ENCODE measurements at regions not wholly inside any gene's neighbourhood (a gene's known extent, or its start where the extent isn't known, plus 50 kb on each side); places are given as distances from the start of the nearest gene placed in this dataset.

- POLR2A ChIA-PET = interaction anchor here (0.6 kb wide), 1 partner anchor 137 kb away, joined by 3 read pairs; no protein-coding TSS in a partner anchor
- DNase-seq (ENCODE audit: unreplicated experiment) = no peak
- no peaks in the 10 kb centered on the region for H3K36me3 Mint-ChIP-seq (ENCODE audit: insufficient read depth, unreplicated experiment)
- no peaks in the 10 kb centered on the region for H3K27me3 Mint-ChIP-seq (ENCODE audit: insufficient read depth, unreplicated experiment)
- TF ChIP-seq, protein P1, sequence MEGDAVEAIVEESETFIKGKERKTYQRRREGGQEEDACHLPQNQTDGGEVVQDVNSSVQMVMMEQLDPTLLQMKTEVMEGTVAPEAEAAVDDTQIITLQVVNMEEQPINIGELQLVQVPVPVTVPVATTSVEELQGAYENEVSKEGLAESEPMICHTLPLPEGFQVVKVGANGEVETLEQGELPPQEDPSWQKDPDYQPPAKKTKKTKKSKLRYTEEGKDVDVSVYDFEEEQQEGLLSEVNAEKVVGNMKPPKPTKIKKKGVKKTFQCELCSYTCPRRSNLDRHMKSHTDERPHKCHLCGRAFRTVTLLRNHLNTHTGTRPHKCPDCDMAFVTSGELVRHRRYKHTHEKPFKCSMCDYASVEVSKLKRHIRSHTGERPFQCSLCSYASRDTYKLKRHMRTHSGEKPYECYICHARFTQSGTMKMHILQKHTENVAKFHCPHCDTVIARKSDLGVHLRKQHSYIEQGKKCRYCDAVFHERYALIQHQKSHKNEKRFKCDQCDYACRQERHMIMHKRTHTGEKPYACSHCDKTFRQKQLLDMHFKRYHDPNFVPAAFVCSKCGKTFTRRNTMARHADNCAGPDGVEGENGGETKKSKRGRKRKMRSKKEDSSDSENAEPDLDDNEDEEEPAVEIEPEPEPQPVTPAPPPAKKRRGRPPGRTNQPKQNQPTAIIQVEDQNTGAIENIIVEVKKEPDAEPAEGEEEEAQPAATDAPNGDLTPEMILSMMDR (IDR thresholded peaks at IDR 0.05; ENCODE audit: unreplicated experiment) = no peak
- H3K9me3 Mint-ChIP-seq (ENCODE audit: unreplicated experiment) = peaks cover 9% of the 10 kb centered on the region
- CTCF ChIA-PET = no interaction called here
- H3K27ac Mint-ChIP-seq (ENCODE audit: low read depth, unreplicated experiment) = no peak overlapping the region
- H3K4me3 Mint-ChIP-seq (ENCODE audit: unreplicated experiment) = no peak overlapping the region
- peaks cover 12% of the 10 kb centered on the region for H3K4me1 Mint-ChIP-seq (ENCODE audit: insufficient read depth, unreplicated experiment)
- intact Hi-C loops (cut with micrococcal nuclease) = no loop called here
- BruUV-seq (replicated peaks) = no TSS peak
Measured at GRCh38 chr7:117941138-117941810, 68.0 kb upstream of the CTTNBP2 start.

- Mint-ChIP-seq H3K4me3 (ENCODE audit: unreplicated experiment) (no peak overlapping the region), H3K9me3 (ENCODE audit: unreplicated experiment) (peaks cover 9% of the 10 kb centered on the region), H3K27me3 (ENCODE audit: insufficient read depth, unreplicated experiment) (no peaks in the 10 kb centered on the region), H3K4me1 (ENCODE audit: insufficient read depth, unreplicated experiment) (peaks cover 19% of the 10 kb centered on the region), H3K36me3 (ENCODE audit: insufficient read depth, unreplicated experiment) (no peaks in the 10 kb centered on the region), H3K27ac (ENCODE audit: low read depth, unreplicated experiment) (no peak overlapping the region)
- POLR2A ChIA-PET = no interaction called here
- BruUV-seq (replicated peaks) = no TSS peak
- CTCF ChIA-PET = interaction anchor here (0.7 kb wide), 1 partner anchor 51 kb away, joined by 3 read pairs; no protein-coding TSS in a partner anchor
- DNase-seq (ENCODE audit: unreplicated experiment) = no peak
- intact Hi-C loops (cut with micrococcal nuclease) = no loop called here
- TF ChIP-seq, protein P1 (IDR thresholded peaks at IDR 0.05; ENCODE audit: unreplicated experiment) = no peak
Measured at GRCh38 chr7:117942780-117943179, 69.5 kb upstream of the CTTNBP2 start.

DNA sequence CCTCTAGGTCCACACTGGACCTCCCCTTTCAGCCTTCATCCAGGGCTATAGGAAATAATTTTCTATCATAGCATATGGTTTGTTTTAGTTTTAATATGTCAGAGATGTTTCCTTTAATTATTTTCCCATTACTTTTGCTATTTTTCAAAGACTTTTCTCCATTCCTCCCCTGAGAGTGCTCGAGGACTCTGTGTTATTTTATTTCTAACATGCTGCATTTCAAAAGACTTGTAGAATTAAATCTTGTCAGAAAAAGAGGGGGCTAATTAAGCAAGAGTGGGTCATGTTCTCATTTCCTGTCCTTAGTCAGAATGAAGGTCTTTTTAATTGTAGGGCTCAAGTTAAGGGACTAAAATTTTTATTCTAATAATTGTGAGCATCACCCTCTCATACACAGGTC, 71.6 kb upstream of the CTTNBP2 start:
- intact Hi-C loops (cut with micrococcal nuclease) = no loop called here

DNA sequence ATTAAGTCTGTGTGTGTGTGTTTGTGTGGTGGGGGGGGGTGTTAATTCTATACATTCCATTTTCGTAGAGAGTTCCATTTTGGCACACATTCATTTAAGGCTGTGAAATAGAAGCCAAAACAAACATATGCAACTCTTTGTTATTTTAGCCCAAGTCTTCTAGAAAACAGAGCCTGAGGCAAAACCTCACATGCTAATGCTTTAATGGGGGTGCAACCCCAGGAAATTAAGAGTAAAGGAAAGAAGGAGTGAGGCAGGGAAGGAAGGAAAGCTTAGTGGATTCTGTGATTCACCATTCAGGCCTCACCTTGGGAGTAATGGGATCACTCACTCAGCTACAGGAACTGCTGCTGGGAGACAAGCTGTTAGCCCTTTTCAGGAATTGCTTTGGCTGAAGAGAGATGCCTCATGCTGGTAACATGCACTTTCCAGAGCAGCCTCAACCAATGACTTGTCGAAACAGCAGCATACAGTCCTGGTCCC, 73.0 kb upstream of the CTTNBP2 start:
- CTCF ChIA-PET = interaction anchor here (0.7 to 2.6 kb wide), 3 partner anchors 47 to 196 kb away, joined by 3 to 7 read pairs (median 4); no protein-coding TSS in a partner anchor
- intact Hi-C loops (cut with micrococcal nuclease) = no loop called here
- peak; percentile 89 for DNase-seq (ENCODE audit: unreplicated experiment)
- TF ChIP-seq, protein P1 (IDR thresholded peaks at IDR 0.05; ENCODE audit: unreplicated experiment) = no peak
- Mint-ChIP-seq H3K36me3 (ENCODE audit: insufficient read depth, unreplicated experiment) (no peaks in the 10 kb centered on the region), H3K27ac (ENCODE audit: low read depth, unreplicated experiment) (no peak overlapping the region), H3K9me3 (ENCODE audit: unreplicated experiment) (peaks cover 9% of the 10 kb centered on the region), H3K27me3 (ENCODE audit: insufficient read depth, unreplicated experiment) (no peaks in the 10 kb centered on the region), H3K4me1 (ENCODE audit: insufficient read depth, unreplicated experiment) (peaks cover 38% of the 10 kb centered on the region), H3K4me3 (ENCODE audit: unreplicated experiment) (no peak overlapping the region)
- POLR2A ChIA-PET = no interaction called here
- BruUV-seq (replicated peaks) = no TSS peak

More for the DNA sequence above, 71.6 kb upstream of the CTTNBP2 start:
- H3K4me3 Mint-ChIP-seq (ENCODE audit: unreplicated experiment) = no peak overlapping the region
- BruUV-seq (replicated peaks) = no TSS peak
- POLR2A ChIA-PET = no interaction called here
- CTCF ChIA-PET = interaction anchor here (0.6 kb wide), 1 partner anchor 209 kb away, joined by 3 read pairs; no protein-coding TSS in a partner anchor
- peaks cover 27% of the 10 kb centered on the region for H3K4me1 Mint-ChIP-seq (ENCODE audit: insufficient read depth, unreplicated experiment)
- no peaks in the 10 kb centered on the region for H3K36me3 Mint-ChIP-seq (ENCODE audit: insufficient read depth, unreplicated experiment)
- H3K27me3 Mint-ChIP-seq (ENCODE audit: insufficient read depth, unreplicated experiment) = no peaks in the 10 kb centered on the region
- no peak overlapping the region for H3K27ac Mint-ChIP-seq (ENCODE audit: low read depth, unreplicated experiment)
- TF ChIP-seq, protein P1 (IDR thresholded peaks at IDR 0.05; ENCODE audit: unreplicated experiment) = no peak
- no peak for DNase-seq (ENCODE audit: unreplicated experiment)
- H3K9me3 Mint-ChIP-seq (ENCODE audit: unreplicated experiment) = peaks cover 9% of the 10 kb centered on the region

Data from MCF 10A (cell line).